PC-9 (cell line): ENCODE measurements at regions not wholly inside any gene's neighbourhood (a gene's known extent, or its start where the extent isn't known, plus 50 kb on each side); places are given as distances from the start of the nearest gene placed in this dataset.

Experiments used
- BruUV-seq: library from RNA; stranded (reverse); fragments of 400-500 nt; replicated peaks from 2 replicates; lab custom pipeline; 2021; lab: Mats Ljungman, UMichigan
- CTCF ChIA-PET: fragments of 300-600 bp; sonication (Branson Sonifier 250); formaldehyde crosslinking; loops from one replicate; lab custom pipeline; 2022; ENCODE audit warnings: antibody characterized with exemption; lab: Charles Lee
- POLR2A ChIA-PET: fragments of 300-600 bp; sonication (Branson Sonifier 250); formaldehyde crosslinking; loops from one replicate; lab custom pipeline; 2022; ENCODE audit warnings: antibody characterized with exemption; ENCODE audit not compliant: unreplicated experiment; lab: Charles Lee
- DNase-seq, 2 experiments: peaks; one replicate each; pipeline versions ENCODE4 v3.0.0 to v3.0.0-alpha.2; 2015 to 2022; ENCODE audit warnings: mixed read lengths in 1 of 2
- H2AFZ ChIP-seq: fragments of 200-600 bp; sonication (generic); 2 replicates; pipeline ENCODE4 v1.8.1; 2017; ENCODE audit warnings: antibody characterized with exemption
- H3F3A ChIP-seq: fragments of 200-600 bp; sonication (generic); 2 replicates; pipeline ENCODE4 v1.8.1; 2017; ENCODE audit warnings: antibody characterized with exemption, mild to moderate bottlenecking, low read depth; ENCODE audit not compliant: insufficient read depth
- H3K27ac ChIP-seq: fragments of 200-600 bp; sonication (generic); 2 replicates; pipeline ENCODE4 v1.6.1; 2016; ENCODE audit warnings: mixed run types
- H3K27me3 ChIP-seq: fragments of 200-600 bp; sonication (generic); 2 replicates; pipeline ENCODE4 v1.6.1; 2016; ENCODE audit warnings: low read depth, mixed run types; ENCODE audit not compliant: insufficient read depth
- H3K36me3 ChIP-seq: fragments of 200-600 bp; sonication (generic); 2 replicates; pipeline ENCODE4 v1.6.1; 2016; ENCODE audit warnings: low read depth, mixed run types
- H3K4me1 ChIP-seq: fragments of 200-600 bp; sonication (generic); replicated peaks from 2 replicates; pipeline ENCODE4 v1.6.1; 2016; ENCODE audit warnings: mixed run types; ENCODE audit not compliant: insufficient read depth
- H3K4me2 ChIP-seq: fragments of 200-600 bp; sonication (generic); 2 replicates; pipeline ENCODE4 v1.6.1; 2017; ENCODE audit warnings: mixed run types
- H3K4me3 ChIP-seq: fragments of 200-600 bp; sonication (generic); 2 replicates; pipeline ENCODE4 v1.6.1; 2016; ENCODE audit warnings: mixed run types
- H3K79me2 ChIP-seq: fragments of 200-600 bp; sonication (generic); 2 replicates; pipeline ENCODE4 v1.6.1; 2017; ENCODE audit warnings: low read depth, mixed run types
- H3K9me2 ChIP-seq: fragments of 200-600 bp; sonication (generic); 2 replicates; pipeline ENCODE4 v1.8.1; 2017; ENCODE audit warnings: mild to moderate bottlenecking; ENCODE audit not compliant: insufficient read depth
- H3K9me3 ChIP-seq: fragments of 200-600 bp; sonication (generic); 2 replicates; pipeline ENCODE4 v1.8.1; 2016; ENCODE audit warnings: low read depth; ENCODE audit not compliant: insufficient read depth
- H4K20me1 ChIP-seq: fragments of 200-600 bp; sonication (generic); 2 replicates; pipeline ENCODE4 v1.8.1; 2017; ENCODE audit not compliant: insufficient read depth
- CTCF ChIP-seq: fragments of 200-600 bp; sonication (generic); conservative IDR thresholded peaks from 2 replicates; pipeline ENCODE4 v1.6.1; 2017; ENCODE audit warnings: mixed run types, antibody characterized with exemption, mild to moderate bottlenecking, moderate library complexity
- EZH2 ChIP-seq: fragments of 200-600 bp; sonication (generic); IDR thresholded peaks from 2 replicates; pipeline ENCODE4 v1.8.0; 2017; ENCODE audit warnings: antibody characterized with exemption, low read depth
- intact Hi-C: fragments of 100-400 bp; cut with micrococcal nuclease; formaldehyde crosslinking; loops from one replicate; pipeline ENCODE4 v1.10.0; 2022; ENCODE audit not compliant: unreplicated experiment

- no peaks in the 10 kb centered on the region for H3K9me3 ChIP-seq
- no peaks in the 10 kb centered on the region for H3F3A ChIP-seq
- no peak overlapping the region for H3K4me2 ChIP-seq
- H3K4me3 ChIP-seq = no peak overlapping the region
- BruUV-seq = no TSS peak
- H3K9me2 ChIP-seq = no peaks in the 10 kb centered on the region
- no peaks in the 10 kb centered on the region for H3K36me3 ChIP-seq
- ChIA-PET POLR2A (no interaction called here), CTCF (no interaction called here)
- peaks cover 90% of the 10 kb centered on the region for H3K27me3 ChIP-seq
- H3K27ac ChIP-seq = no peak overlapping the region
- TF ChIP-seq CTCF (no peak), EZH2 (no peak)
- no peak overlapping the region for H2AFZ ChIP-seq
- intact Hi-C loops = no loop called here
- H4K20me1 ChIP-seq = 0 out of 2 replicates have a peak, but pooled peaks cover 3% of the 10 kb centered on the region
- DNase-seq = no peak
- H3K79me2 ChIP-seq = no peaks in the 10 kb centered on the region
- H3K4me1 ChIP-seq = no peaks in the 10 kb centered on the region
Observed at GRCh38 chr22:48091060-48091650, 1328.7 kb downstream of the TBC1D22A start.

GRCh38 chr22:48090332-48090672 lies 1327.9 kb downstream of the TBC1D22A start:
- Histone ChIP-seq H3K9me2 (no peaks in the 10 kb centered on the region), H3K4me3 (no peak overlapping the region)

GRCh38 chr22:48089601-48090331 lies 1327.3 kb downstream of the TBC1D22A start:
- Histone ChIP-seq H3K4me2 (peak overlapping the region; percentile 48), H3K4me3 (no peak overlapping the region), H3K9me3 (no peaks in the 10 kb centered on the region), H3K79me2 (no peaks in the 10 kb centered on the region), H3K27me3 (peaks cover 93% of the 10 kb centered on the region), H3K4me1 (no peaks in the 10 kb centered on the region), H3K27ac (no peak overlapping the region), H3K36me3 (no peaks in the 10 kb centered on the region), H3F3A (no peaks in the 10 kb centered on the region), H4K20me1 (0 out of 2 replicates have a peak, but pooled peaks cover 3% of the 10 kb centered on the region), H2AFZ (no peak overlapping the region), H3K9me2 (no peaks in the 10 kb centered on the region)
- BruUV-seq = no TSS peak
- ChIA-PET POLR2A (no interaction called here), CTCF (no interaction called here)
- DNase-seq = no peak
- intact Hi-C loops = no loop called here
- TF ChIP-seq CTCF (no peak), EZH2 (no peak)

More at GRCh38 chr22:48090332-48090672, 1327.9 kb downstream of the TBC1D22A start:
- Histone ChIP-seq H3K27me3 (peaks cover 93% of the 10 kb centered on the region), H3K79me2 (no peaks in the 10 kb centered on the region), H3K36me3 (no peaks in the 10 kb centered on the region), H3K27ac (no peak overlapping the region), H3F3A (no peaks in the 10 kb centered on the region), H2AFZ (no peak overlapping the region), H3K4me2 (peak overlapping the region; percentile 48), H3K9me3 (no peaks in the 10 kb centered on the region), H3K4me1 (no peaks in the 10 kb centered on the region), H4K20me1 (0 out of 2 replicates have a peak, but pooled peaks cover 3% of the 10 kb centered on the region)
- intact Hi-C loops = no loop called here
- no peak for TF ChIP-seq EZH2
- no peak for TF ChIP-seq CTCF
- DNase-seq = no peak
- BruUV-seq = no TSS peak
- POLR2A ChIA-PET = no interaction called here
- CTCF ChIA-PET = no interaction called here
